PC-3 (cell line): ENCODE measurements at regions not wholly inside any gene's neighbourhood (a gene's known extent, or its start where the extent isn't known, plus 50 kb on each side); places are given as distances from the start of the nearest gene placed in this dataset.

Experiments used
- ATAC-seq: fragments of 200-7000 bp; cut with Tn5 transposase; 2 replicates; pipeline ENCODE4 v1.9.1; 2020; ENCODE audit warnings: mild to moderate bottlenecking, moderate library complexity
- BruUV-seq: library from RNA; stranded (reverse); fragments of 400-500 nt; replicated peaks from 2 replicates; lab custom pipeline; 2021; lab: Mats Ljungman, UMichigan
- CTCF ChIA-PET: fragments of 300-600 bp; sonication (Branson Sonifier 250); formaldehyde crosslinking; loops from one replicate; lab custom pipeline; 2022; ENCODE audit warnings: antibody characterized with exemption; lab: Charles Lee
- POLR2A ChIA-PET: fragments of 300-600 bp; sonication (Branson Sonifier 250); formaldehyde crosslinking; loops from one replicate; lab custom pipeline; 2022; ENCODE audit warnings: antibody characterized with exemption; ENCODE audit not compliant: unreplicated experiment; lab: Charles Lee
- DNase-seq: peaks from one replicate; pipeline ENCODE4 v3.0.0-alpha.2; 2015
- H2AFZ ChIP-seq: fragments of 300-600 bp; sonication (generic); 2 replicates; pipeline ENCODE4 v1.6.0; 2016; ENCODE audit warnings: antibody characterized with exemption, low read length
- H3F3A ChIP-seq: fragments of 300-600 bp; sonication (generic); one replicate; pipeline ENCODE4 v1.6.0; 2017; ENCODE audit warnings: antibody characterized with exemption, low read length, control low read depth, mild to moderate bottlenecking; ENCODE audit not compliant: unreplicated experiment
- H3K27ac ChIP-seq: fragments of 300-600 bp; sonication (generic); 2 replicates; pipeline ENCODE4 v1.5.1; 2016; ENCODE audit warnings: mild to moderate bottlenecking, low read length
- H3K27me3 ChIP-seq: fragments of 300-600 bp; sonication (generic); 2 replicates; pipeline ENCODE4 v1.6.1; 2016; ENCODE audit warnings: low read length, mixed read lengths
- H3K36me3 ChIP-seq: fragments of 300-600 bp; sonication (generic); 2 replicates; pipeline ENCODE4 v1.6.1; 2016; ENCODE audit warnings: low read depth, mixed run types, low read length, mixed read lengths
- H3K4me1 ChIP-seq: fragments of 300-600 bp; sonication (generic); 2 replicates; pipeline ENCODE4 v1.5.1; 2016; ENCODE audit warnings: low read length; ENCODE audit not compliant: insufficient read depth
- H3K4me2 ChIP-seq: fragments of 300-600 bp; sonication (generic); 2 replicates; pipeline ENCODE4 v1.6.0; 2016; ENCODE audit warnings: low read length
- H3K4me3 ChIP-seq: fragments of 300-600 bp; sonication (generic); 2 replicates; pipeline ENCODE4 v1.5.1; 2016; ENCODE audit warnings: mild to moderate bottlenecking, low read length, mixed read lengths
- H3K79me2 ChIP-seq: fragments of 300-600 bp; sonication (generic); 2 replicates; pipeline ENCODE4 v1.6.1; 2017; ENCODE audit warnings: low read length, mixed read lengths
- H3K9ac ChIP-seq: fragments of 300-600 bp; sonication (generic); 2 replicates; pipeline ENCODE4 v1.6.0; 2016; ENCODE audit warnings: mild to moderate bottlenecking, low read length
- H3K9me2 ChIP-seq: fragments of 300-600 bp; sonication (generic); replicated peaks from 2 replicates; pipeline ENCODE4 v1.6.1; 2016; ENCODE audit warnings: mixed run types, low read length, mixed read lengths
- H3K9me3 ChIP-seq: fragments of 300-600 bp; sonication (generic); 2 replicates; pipeline ENCODE4 v1.6.1; 2016; ENCODE audit warnings: low read length, mixed read lengths
- H4K20me1 ChIP-seq: fragments of 300-600 bp; sonication (generic); 2 replicates; pipeline ENCODE4 v1.6.1; 2016; ENCODE audit warnings: low read length, mixed read lengths
- CTCF ChIP-seq: fragments of 300-600 bp; sonication (generic); conservative IDR thresholded peaks from 2 replicates; pipeline ENCODE4 v1.5.1; 2017; ENCODE audit warnings: antibody characterized with exemption, low read depth, mild to moderate bottlenecking, low read length
- EZH2 ChIP-seq: fragments of 300-600 bp; sonication (generic); IDR thresholded peaks from one replicate; pipeline ENCODE4 v1.6.1; 2017; ENCODE audit warnings: antibody characterized with exemption, mild to moderate bottlenecking, low read length; ENCODE audit not compliant: unreplicated experiment
- EZH2phosphoT487 ChIP-seq: fragments of 300-600 bp; sonication (generic); IDR thresholded peaks from 2 replicates; pipeline ENCODE4 v1.6.1; 2018; ENCODE audit warnings: mild to moderate bottlenecking, antibody characterized with exemption, low read length, borderline replicate concordance
- intact Hi-C: fragments of 100-400 bp; cut with micrococcal nuclease; formaldehyde crosslinking; loops from 2 replicates; pipeline ENCODE4 v1.9.0; 2023

- DNase-seq (no peak), ATAC-seq (no peak)
- intact Hi-C loops = no loop called here
- no peaks in the 10 kb centered on the region for H3K9me3 ChIP-seq
- no peaks in the 10 kb centered on the region for H3K79me2 ChIP-seq
- no peaks in the 10 kb centered on the region for H4K20me1 ChIP-seq
- H3K4me3 ChIP-seq = no peak overlapping the region
- no peak overlapping the region for H3K9ac ChIP-seq
- TF ChIP-seq EZH2 (no peak), CTCF (no peak), EZH2phosphoT487 (no peak)
- no peaks in the 10 kb centered on the region for H3K9me2 ChIP-seq
- no peaks in the 10 kb centered on the region for H3K36me3 ChIP-seq
- H3K4me1 ChIP-seq = no peaks in the 10 kb centered on the region
- H3F3A ChIP-seq = no peaks in the 10 kb centered on the region
- BruUV-seq = no TSS peak
- peaks cover 5% of the 10 kb centered on the region; the same call in 1 of the 2 replicates for H3K27me3 ChIP-seq
- CTCF ChIA-PET = no interaction called here
- no peak overlapping the region for H3K27ac ChIP-seq
- no peak overlapping the region for H2AFZ ChIP-seq
- POLR2A ChIA-PET = no interaction called here
- H3K4me2 ChIP-seq = no peak overlapping the region
These were observed 240.8 kb downstream of the FGFR2 start for GRCh38 chr10:121357401-121357800.

- Histone ChIP-seq H4K20me1 (no peaks in the 10 kb centered on the region), H3K79me2 (no peaks in the 10 kb centered on the region), H3K27me3 (peaks cover 25% of the 10 kb centered on the region), H3K9me3 (no peaks in the 10 kb centered on the region), H3K9ac (no peak overlapping the region), H3K4me3 (no peak overlapping the region), H3K9me2 (no peaks in the 10 kb centered on the region), H3K27ac (no peak overlapping the region), H3K4me2 (no peak overlapping the region), H2AFZ (no peak overlapping the region), H3F3A (no peaks in the 10 kb centered on the region), H3K36me3 (no peaks in the 10 kb centered on the region), H3K4me1 (no peaks in the 10 kb centered on the region)
- ATAC-seq (no peak), DNase-seq (no peak)
- no peak for TF ChIP-seq EZH2
- TF ChIP-seq EZH2phosphoT487 = no peak
- no peak for TF ChIP-seq CTCF
- no TSS peak for BruUV-seq
- POLR2A ChIA-PET = no interaction called here
- CTCF ChIA-PET = no interaction called here
- intact Hi-C loops = no loop called here
These were observed 236.2 kb downstream of the FGFR2 start for GRCh38 chr10:121362026-121362425.

- Histone ChIP-seq H3K4me1 (no peaks in the 10 kb centered on the region), H4K20me1 (no peaks in the 10 kb centered on the region), H3K79me2 (no peaks in the 10 kb centered on the region), H3K9me2 (no peaks in the 10 kb centered on the region), H3K9ac (no peak overlapping the region), H2AFZ (no peak overlapping the region), H3F3A (no peaks in the 10 kb centered on the region), H3K4me3 (no peak overlapping the region), H3K36me3 (no peaks in the 10 kb centered on the region), H3K9me3 (no peaks in the 10 kb centered on the region), H3K27me3 (peaks cover 58% of the 10 kb centered on the region), H3K4me2 (no peak overlapping the region), H3K27ac (no peak overlapping the region)
- BruUV-seq = no TSS peak
- ChIA-PET CTCF (no interaction called here), POLR2A (no interaction called here)
- DNase-seq (no peak), ATAC-seq (no peak)
- TF ChIP-seq CTCF = no peak
- intact Hi-C loops = no loop called here
These were observed 232.7 kb downstream of the FGFR2 start for GRCh38 chr10:121365566-121365965.
